HG03354 (cell line): ENCODE measurements at regions not wholly inside any gene's neighbourhood (a gene's known extent, or its start where the extent isn't known, plus 50 kb on each side); places are given as distances from the start of the nearest gene placed in this dataset.
"Not testable (repeated sequence)": the region's sequence is repeated elsewhere in the genome, so short reads cannot be mapped to it uniquely, and the experiment has no call there.

Experiments
- ATAC-seq: cut with Tn5 transposase; IDR thresholded peaks from one replicate; pipeline ENCODE4 v1.9.1; 2021; ENCODE audit warnings: mild to moderate bottlenecking; ENCODE audit not compliant: unreplicated experiment, poor library complexity, severe bottlenecking

GRCh38 chr1:213570487-213570886 is 417.3 kb upstream of the PROX1 start:
- ATAC-seq: no peak

- no peak for ATAC-seq
Measured at GRCh38 chr1:213571419-213571818, 416.4 kb upstream of the PROX1 start.

GRCh38 chr1:213571843-213572242 is 415.9 kb upstream of the PROX1 start:
- no peak for ATAC-seq

- no peak for ATAC-seq
Measured at GRCh38 chr1:213572912-213573647, 414.7 kb upstream of the PROX1 start.

- no peak for ATAC-seq
Measured at GRCh38 chr1:213573648-213574009, 414.1 kb upstream of the PROX1 start.

- no peak for ATAC-seq
Measured at GRCh38 chr1:213582976-213583567, 404.7 kb upstream of the PROX1 start.

GRCh38 chr1:213584272-213584671 is 403.5 kb upstream of the PROX1 start:
- ATAC-seq: no peak

- ATAC-seq: no peak
Measured at GRCh38 chr1:213585402-213585801, 402.4 kb upstream of the PROX1 start.

- no peak for ATAC-seq
Measured at GRCh38 chr1:213585959-213586586, 401.7 kb upstream of the PROX1 start.

- ATAC-seq: no peak
Measured at GRCh38 chr1:213586587-213586972, 401.2 kb upstream of the PROX1 start.

GRCh38 chr1:213596729-213597128 is 391.0 kb upstream of the PROX1 start:
- ATAC-seq: no peak

- ATAC-seq: no peak
Measured at GRCh38 chr1:213598263-213598662, 389.5 kb upstream of the PROX1 start.

- ATAC-seq: no peak
Measured at GRCh38 chr1:213600879-213601278, 386.9 kb upstream of the PROX1 start.

- not testable (repeated sequence) for ATAC-seq
Measured at GRCh38 chr1:213601705-213602104, 386.1 kb upstream of the PROX1 start.

- ATAC-seq: no peak
Measured at GRCh38 chr1:213602796-213603486, 384.8 kb upstream of the PROX1 start.

GRCh38 chr1:213604477-213604876 is 383.3 kb upstream of the PROX1 start:
- no peak for ATAC-seq

GRCh38 chr1:213605732-213606131 is 382.0 kb upstream of the PROX1 start:
- ATAC-seq: no peak

- ATAC-seq: no peak
Measured at GRCh38 chr1:213606252-213606820, 381.4 kb upstream of the PROX1 start.

GRCh38 chr1:213613549-213613948 is 374.2 kb upstream of the PROX1 start:
- ATAC-seq: no peak

GRCh38 chr1:213615226-213615916 is 372.4 kb upstream of the PROX1 start:
- ATAC-seq: no peak
